NCI-H2227 treated with DMSO at 0.1 percent for 48 hours (cell line): ENCODE measurements at regions not wholly inside any gene's neighbourhood (a gene's known extent, or its start where the extent isn't known, plus 50 kb on each side); places are given as distances from the start of the nearest gene placed in this dataset.
A peak's percentile ranks its signal among the peaks of the same experiment; 100 is the strongest.
"Not testable (repeated sequence)": the region's sequence is repeated elsewhere in the genome, so short reads cannot be mapped to it uniquely, and the experiment has no call there.

ENCODE experiments used
- DNase-seq: peaks from one replicate; lab custom pipeline; 2025; lab: John Stamatoyannopoulos, UW

- DNase-seq: no peak
Measured at GRCh38 chr12:11539156-11539555, 110.3 kb upstream of the ETV6 start.

GRCh38 chr12:11540156-11540555 is 109.3 kb upstream of the ETV6 start:
- DNase-seq: no peak

GRCh38 chr12:11540615-11541310 is 108.7 kb upstream of the ETV6 start:
- no peak for DNase-seq

- no peak for DNase-seq
Measured at GRCh38 chr12:11542599-11542998, 106.9 kb upstream of the ETV6 start.

- DNase-seq: no peak
Measured at GRCh38 chr12:11543457-11544158, 105.9 kb upstream of the ETV6 start.

GRCh38 chr12:11545484-11546330 is 103.8 kb upstream of the ETV6 start:
- DNase-seq: no peak

GRCh38 chr12:11546582-11547270 is 102.7 kb upstream of the ETV6 start:
- DNase-seq: not testable (repeated sequence)

- DNase-seq: not testable (repeated sequence)
Measured at GRCh38 chr12:11547271-11547646, 102.2 kb upstream of the ETV6 start.

- no peak for DNase-seq
Measured at GRCh38 chr12:11549119-11549518, 100.4 kb upstream of the ETV6 start.

GRCh38 chr12:11553871-11554533 is 95.5 kb upstream of the ETV6 start:
- peak; percentile 0 for DNase-seq

- DNase-seq: no peak
Measured at GRCh38 chr12:11555195-11555594, 94.3 kb upstream of the ETV6 start.

- no peak for DNase-seq
Measured at GRCh38 chr12:11555743-11556625, 93.5 kb upstream of the ETV6 start.

GRCh38 chr12:11556682-11557081 is 92.8 kb upstream of the ETV6 start:
- DNase-seq: no peak

- DNase-seq: no peak
Measured at GRCh38 chr12:11559626-11560340, 89.7 kb upstream of the ETV6 start.

- no peak for DNase-seq
Measured at GRCh38 chr12:11561411-11561810, 88.1 kb upstream of the ETV6 start.

- DNase-seq: no peak
Measured at GRCh38 chr12:11563785-11564739, 85.4 kb upstream of the ETV6 start.

- DNase-seq: no peak
Measured at GRCh38 chr12:11564984-11565651, 84.4 kb upstream of the ETV6 start.

- DNase-seq: no peak
Measured at GRCh38 chr12:11565752-11566151, 83.7 kb upstream of the ETV6 start.
